Occipital lobe (tissue), 1 donor: ENCODE measurements at regions not wholly inside any gene's neighbourhood (a gene's known extent, or its start where the extent isn't known, plus 50 kb on each side); places are given as distances from the start of the nearest gene placed in this dataset.

Experiments
- DNase-seq: peaks from one replicate; lab custom pipeline; 2025; lab: John Stamatoyannopoulos, UW

DNA sequence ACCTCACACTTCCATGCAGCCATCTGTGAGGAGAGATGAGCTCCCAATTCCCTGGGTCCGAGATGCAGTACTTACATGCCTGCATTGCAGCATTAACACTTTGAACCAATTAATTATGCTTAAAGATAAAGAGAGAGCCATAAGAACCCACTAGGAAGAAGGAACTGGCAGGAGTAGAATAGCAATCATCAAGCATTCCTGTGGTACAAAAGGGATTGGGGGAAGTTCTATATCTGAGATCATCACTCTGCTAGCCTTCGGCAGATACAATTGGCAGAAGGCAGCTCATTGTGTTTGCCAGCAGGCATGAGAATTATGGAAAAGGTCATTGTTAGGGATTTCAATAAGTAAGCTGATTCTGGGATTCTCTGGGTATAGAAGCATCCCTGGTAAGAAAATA, 891.4 kb downstream of the NTRK3 start:
- DNase-seq, result no peak

GRCh38 chr15:87362531-87362930, 894.0 kb downstream of the NTRK3 start:
- no peak for DNase-seq

- no peak for DNase-seq
Measured at GRCh38 chr15:87357637-87358313, 898.8 kb downstream of the NTRK3 start.

- DNase-seq, result no peak
Measured at GRCh38 chr15:87355946-87356345, 900.6 kb downstream of the NTRK3 start.

GRCh38 chr15:87354661-87355410, 901.7 kb downstream of the NTRK3 start:
- DNase-seq, result no peak

DNA sequence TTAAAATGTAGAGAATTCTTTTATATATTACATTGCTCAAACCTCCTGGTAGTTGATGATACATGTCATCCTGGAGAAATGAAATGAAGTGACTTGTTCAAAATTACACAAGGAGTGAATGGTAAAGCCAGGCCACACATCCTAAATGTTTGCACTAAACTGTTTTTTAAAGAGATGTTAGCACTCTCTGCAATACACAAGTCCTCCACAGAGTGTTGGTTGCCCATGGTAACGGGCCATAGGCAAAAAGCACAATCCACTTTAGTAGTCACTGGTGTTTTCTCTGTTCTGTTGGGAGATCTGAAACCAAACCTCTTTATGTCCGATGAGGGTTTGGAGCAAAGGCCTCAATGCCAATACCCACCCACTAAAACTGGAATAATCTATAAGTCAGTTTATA, 907.4 kb downstream of the NTRK3 start:
- no peak for DNase-seq

GRCh38 chr15:87348746-87349145, 907.8 kb downstream of the NTRK3 start:
- DNase-seq, result no peak

- DNase-seq, result no peak
Measured at GRCh38 chr15:87347806-87348515, 908.6 kb downstream of the NTRK3 start.

DNA sequence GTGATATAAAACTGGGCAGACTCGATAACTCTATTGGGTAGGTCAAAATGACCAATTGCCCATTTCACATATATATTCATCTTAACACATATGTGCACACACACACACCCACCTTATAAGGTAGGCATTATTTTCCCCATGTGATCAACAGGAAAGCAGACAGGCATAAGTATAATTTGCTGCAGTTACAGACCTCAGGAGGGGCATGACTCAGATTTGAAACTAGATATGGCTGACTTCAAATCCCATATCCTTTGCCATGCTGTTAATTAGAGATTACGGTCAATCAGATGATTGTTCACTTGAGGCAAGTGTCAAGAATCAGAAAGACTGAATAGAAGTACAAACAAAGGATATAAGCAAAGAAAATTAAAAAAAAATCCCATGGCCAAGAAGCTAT, 910.6 kb downstream of the NTRK3 start:
- DNase-seq, result no peak

DNA sequence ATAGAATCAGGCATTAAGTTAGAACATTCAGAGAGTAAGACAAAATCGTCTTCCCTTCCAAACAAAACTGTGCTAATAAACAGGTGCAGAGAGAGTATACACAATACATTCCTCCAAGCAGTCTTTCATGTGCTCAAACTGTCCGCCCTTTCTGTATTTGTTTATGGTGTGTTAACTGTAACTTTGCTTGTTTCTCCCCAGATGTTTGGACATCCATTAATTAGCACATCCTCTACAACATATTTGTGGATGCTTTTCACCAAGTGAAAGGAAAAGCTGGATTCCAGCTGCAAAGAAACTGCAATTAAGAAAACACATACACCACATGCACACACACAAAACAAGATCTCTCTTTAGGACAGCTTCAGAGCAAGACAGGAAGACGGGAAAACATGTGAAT, 912.6 kb downstream of the NTRK3 start:
- no peak for DNase-seq

DNA sequence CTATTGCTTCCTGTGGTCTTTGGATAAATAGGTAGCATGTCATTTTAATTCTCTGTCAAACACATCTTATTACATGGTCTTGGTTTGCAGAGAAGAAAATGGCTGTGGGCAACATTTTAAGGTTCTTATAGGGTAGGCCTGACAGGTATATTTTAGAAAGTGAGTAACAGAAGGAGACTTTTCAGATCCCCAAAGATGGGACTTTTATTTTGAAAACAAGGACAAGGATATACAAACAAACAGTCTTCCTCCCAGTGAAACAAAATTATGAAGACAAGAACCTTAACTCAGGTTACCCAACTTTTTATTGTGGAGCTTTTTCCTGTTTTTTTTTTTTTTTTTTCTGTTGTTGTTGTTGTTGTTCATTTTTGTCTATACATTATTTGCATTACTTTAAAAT, 916.2 kb downstream of the NTRK3 start:
- no peak for DNase-seq

GRCh38 chr15:87326269-87326668, 930.3 kb downstream of the NTRK3 start:
- no peak for DNase-seq

GRCh38 chr15:87322870-87323269, 933.7 kb downstream of the NTRK3 start:
- DNase-seq, result no peak

DNA sequence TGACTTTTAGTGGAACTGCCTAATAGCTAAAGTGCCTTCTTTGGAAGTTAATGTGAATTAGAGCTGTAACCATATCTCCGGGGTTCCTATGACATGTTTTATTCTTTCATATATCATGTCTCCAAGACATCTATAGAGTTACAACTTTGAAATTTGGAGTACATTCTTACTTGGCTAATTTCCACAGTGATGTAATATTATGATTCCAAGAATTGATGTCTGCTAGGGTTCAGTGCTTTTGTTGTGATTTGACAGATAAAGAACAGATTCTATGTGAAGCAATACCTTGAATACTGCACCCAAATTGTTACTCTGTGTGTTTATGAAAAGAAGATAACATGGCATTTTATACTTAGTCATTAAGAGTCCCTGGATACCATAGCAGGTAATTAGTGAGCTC, 934.3 kb downstream of the NTRK3 start:
- DNase-seq, result no peak

- no peak for DNase-seq
Measured at GRCh38 chr15:87317900-87318299, 938.6 kb downstream of the NTRK3 start.

GRCh38 chr15:87312221-87312620, 944.3 kb downstream of the NTRK3 start:
- no peak for DNase-seq

DNA sequence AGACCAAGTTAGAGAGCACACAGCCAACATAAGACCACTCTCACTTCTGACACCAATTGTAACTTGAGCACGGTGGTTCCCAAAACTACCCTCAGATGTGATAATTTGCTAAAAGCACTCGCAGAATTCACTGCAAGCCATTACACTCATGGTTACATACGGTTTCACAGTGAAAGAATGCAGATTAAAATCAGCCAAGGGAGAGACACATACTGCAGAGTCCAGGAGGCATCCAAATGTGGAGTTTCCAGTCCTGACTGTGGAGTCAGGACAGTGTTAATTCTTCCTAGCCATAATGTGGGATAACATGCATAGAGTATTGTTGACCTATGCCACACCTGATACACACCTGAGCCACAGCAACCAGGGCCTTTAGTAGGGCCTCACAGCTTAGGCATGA, 956.4 kb downstream of the NTRK3 start:
- no peak for DNase-seq

- DNase-seq, result no peak
Measured at GRCh38 chr15:87294854-87295253, 961.7 kb downstream of the NTRK3 start.

DNA sequence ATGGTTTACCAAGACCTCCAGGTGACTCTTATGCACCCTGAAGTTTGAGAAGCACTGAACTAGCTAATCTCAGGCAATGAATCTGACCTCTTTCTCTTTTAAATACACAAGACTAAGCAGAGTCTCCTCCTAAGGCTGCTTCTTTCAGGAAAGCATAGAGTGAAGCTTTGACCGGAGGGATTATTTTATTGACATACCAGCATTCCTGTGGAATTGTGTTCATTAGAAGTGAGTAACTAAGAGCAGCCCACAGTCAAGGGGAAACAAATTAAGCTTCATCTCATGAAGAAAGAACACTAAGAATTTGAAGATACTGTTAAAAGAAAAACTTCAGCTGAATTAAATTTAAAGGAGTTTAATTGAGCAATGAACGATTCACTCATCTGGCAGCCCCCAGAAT, 963.5 kb downstream of the NTRK3 start:
- DNase-seq, result no peak

DNA sequence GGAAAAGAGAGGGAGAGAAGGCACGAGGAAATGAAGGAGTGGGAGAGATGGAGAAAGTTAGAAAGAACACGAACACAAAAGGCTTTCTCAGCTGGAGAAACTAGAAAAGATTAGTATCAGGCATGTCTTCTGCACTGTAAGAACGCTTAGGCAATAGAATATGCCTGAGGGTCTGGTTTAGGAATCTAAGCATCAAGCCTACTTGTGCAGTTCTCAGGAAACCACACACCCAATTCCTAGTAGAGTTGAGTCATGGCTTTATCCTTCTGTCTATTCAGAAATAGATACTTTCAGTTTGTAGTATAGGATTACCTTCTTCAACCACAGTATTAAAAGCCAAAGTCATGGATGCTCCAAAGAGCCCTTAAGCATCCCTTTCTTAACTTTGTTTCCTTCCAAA, 969.4 kb downstream of the NTRK3 start:
- DNase-seq, result no peak

GRCh38 chr15:87269566-87269965, 987.0 kb downstream of the NTRK3 start:
- no peak for DNase-seq

DNA sequence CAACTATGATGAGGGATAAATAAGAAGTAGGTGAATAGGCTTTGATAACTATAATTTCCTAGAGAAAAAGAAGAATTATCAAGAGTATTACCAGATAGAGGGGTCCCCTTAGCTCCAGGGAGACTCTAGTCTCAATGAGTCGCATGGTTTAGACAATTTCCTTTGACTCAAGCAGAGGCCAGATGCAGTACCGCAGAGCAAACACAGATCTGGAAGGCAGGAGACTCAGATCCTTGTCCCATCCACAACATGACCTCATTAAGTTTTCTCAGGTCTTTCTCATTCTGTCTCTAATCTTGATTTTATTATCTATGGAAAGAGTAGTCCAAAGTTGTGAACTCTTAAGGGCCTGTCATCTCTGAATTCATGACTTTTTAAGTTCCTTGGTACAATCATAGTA, 987.9 kb downstream of the NTRK3 start:
- DNase-seq, result no peak

- no peak for DNase-seq
Measured at GRCh38 chr15:87267798-87268197, 988.7 kb downstream of the NTRK3 start.
